Mesenteric fat pad (tissue), 1 donor: ENCODE measurements at regions not wholly inside any gene's neighbourhood (a gene's known extent, or its start where the extent isn't known, plus 50 kb on each side); places are given as distances from the start of the nearest gene placed in this dataset.
"Not testable (repeated sequence)": the region's sequence is repeated elsewhere in the genome, so short reads cannot be mapped to it uniquely, and the experiment has no call there.

Experiments
- DNase-seq: peaks from one replicate; pipeline ENCODE4 v3.0.0-alpha.2; 2020; ENCODE audit warnings: low spot score
- donor health status: DM: yes; HTN: yes; CAD: no.

GRCh38 chr18:71115261-71115660 lies 826.4 kb downstream of the SOCS6 start:
- no peak for DNase-seq

DNA sequence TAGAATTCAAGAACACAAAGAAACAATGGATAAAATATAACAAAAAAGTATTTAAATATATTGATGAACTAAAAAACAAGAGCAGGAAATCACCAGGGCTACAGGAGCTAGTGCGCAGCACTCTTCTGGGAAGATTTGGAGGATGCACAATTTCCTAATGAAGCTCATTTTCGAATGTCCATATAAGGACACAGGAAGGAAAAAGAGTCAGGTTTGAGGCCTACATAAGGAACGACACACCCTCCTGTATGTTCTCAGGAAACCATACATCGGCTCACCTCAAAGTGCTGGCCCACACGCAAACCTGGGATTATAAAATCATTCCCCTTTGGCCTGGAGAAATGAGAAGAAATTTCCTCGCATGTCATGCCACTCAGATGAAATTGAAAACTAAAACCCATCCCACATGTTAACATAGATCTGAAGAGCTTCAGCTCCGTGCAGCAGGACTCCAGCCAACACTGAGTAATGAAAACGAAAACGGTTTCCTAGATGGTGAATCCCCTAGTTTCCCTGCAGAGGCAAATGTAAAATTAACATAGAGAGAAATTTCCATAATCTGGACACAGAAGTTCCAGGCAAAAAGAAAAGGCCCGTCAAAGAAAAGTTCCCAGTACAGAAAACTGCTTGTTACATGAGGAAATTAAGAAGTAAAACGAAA lies 825.8 kb downstream of the SOCS6 start:
- DNase-seq: no peak

DNA sequence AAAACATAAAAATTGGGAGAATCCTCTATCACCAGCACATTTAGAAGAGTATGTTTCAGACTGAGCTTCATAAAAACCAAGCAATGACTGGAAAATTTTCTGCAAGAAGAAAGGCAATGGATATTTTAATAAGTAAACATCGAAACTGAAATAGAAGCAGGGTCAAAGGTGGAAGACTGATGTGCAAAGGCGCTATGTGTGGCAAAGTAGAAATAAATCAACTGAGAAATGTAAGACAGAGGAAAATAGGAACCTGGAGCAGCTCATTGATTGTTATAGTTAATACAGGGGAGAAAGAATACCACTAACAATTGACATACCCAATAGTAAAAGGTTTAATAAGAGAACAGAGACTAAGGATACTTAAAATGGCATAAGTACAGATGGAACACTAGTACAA lies 818.4 kb downstream of the SOCS6 start:
- no peak for DNase-seq

GRCh38 chr18:71106701-71107100 lies 817.9 kb downstream of the SOCS6 start:
- DNase-seq: no peak

GRCh38 chr18:71105994-71106546 lies 817.2 kb downstream of the SOCS6 start:
- DNase-seq: no peak

DNA sequence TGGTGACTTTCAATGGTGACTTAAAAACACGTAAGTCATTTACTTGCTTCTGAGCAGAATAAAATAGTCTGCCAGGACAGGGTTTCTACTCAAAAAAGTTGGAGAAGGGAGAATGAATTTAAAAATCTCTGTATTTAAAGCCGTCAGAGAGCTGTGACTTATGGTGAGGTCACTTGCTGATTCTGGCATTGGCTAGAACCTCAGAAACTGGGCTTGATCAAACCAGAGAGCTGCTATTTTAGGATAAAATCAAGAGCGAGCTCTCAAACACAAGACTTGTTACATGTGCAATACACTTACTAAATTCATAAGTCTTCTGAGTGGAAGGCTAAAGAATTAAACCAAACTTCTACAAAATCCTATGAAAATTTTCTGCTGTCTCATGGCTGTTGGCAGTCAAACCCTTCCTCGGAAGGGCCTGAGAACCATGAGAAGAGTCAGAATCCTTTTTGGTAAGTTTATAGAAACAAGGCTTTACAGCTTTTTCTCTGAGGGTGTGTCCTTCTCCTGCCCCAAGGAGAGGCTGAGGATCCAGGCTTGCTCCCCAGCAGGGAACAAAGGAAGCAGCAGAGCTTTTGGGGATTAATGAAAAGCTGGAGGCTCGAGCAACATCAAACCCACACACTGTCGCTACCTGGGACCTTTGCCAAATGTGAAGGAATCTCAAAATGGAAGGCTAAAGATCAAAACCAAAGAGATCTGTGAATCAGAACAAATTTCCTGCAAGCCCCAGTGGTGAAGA lies 816.4 kb downstream of the SOCS6 start:
- no peak for DNase-seq

- DNase-seq: no peak
These were observed 790.8 kb downstream of the SOCS6 start for GRCh38 chr18:71079606-71080005.

DNA sequence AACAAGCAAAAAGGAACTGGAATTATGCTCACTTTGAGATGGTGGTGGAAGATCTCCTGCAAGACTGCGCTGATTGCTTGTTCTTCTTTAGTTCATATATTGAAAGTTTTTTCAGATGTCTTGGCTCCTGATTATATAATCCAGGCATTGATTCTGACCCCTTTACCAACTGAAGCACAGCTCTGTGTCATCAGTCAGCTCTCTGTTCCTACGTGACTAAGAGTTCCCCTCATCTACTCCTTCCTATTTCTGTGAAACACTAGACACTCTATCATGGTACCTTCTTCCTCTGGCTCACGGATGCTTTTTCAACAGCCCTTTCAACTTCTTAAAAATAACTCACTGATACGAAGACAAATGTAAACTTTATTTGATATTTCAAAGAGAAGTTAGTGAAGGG lies 788.6 kb downstream of the SOCS6 start:
- no peak for DNase-seq

GRCh38 chr18:71075147-71075546 lies 786.3 kb downstream of the SOCS6 start:
- DNase-seq: no peak

DNA sequence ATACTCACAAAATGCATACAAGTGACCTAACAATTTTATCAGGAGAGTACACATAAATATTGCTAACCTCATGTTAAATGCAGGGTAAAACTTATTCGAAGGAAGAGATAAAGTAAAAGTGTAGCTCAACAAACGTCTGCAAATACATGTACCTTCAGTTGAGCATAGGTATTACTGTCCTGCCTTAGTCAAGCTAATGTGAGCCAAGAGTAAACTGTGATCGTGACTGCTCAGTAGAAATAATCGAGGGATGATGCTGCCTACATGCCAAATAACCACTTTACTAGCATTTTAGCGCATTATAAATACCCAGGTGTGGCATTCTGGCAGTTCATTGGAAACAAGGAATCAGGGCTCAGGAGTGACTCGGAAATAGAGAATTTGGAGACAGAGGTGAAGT lies 779.5 kb downstream of the SOCS6 start:
- no peak for DNase-seq

GRCh38 chr18:71049893-71050292 lies 761.0 kb downstream of the SOCS6 start:
- DNase-seq: no peak

GRCh38 chr18:71047882-71048281 lies 759.0 kb downstream of the SOCS6 start:
- no peak for DNase-seq

GRCh38 chr18:71045331-71046065 lies 756.7 kb downstream of the SOCS6 start:
- no peak for DNase-seq

- no peak for DNase-seq
These were observed 751.3 kb downstream of the SOCS6 start for GRCh38 chr18:71040161-71040560.

GRCh38 chr18:71038196-71038595 lies 749.4 kb downstream of the SOCS6 start:
- DNase-seq: no peak

- no peak for DNase-seq
These were observed 747.9 kb downstream of the SOCS6 start for GRCh38 chr18:71036783-71037182.

GRCh38 chr18:71031296-71032191 lies 742.7 kb downstream of the SOCS6 start:
- DNase-seq: not testable (repeated sequence)

DNA sequence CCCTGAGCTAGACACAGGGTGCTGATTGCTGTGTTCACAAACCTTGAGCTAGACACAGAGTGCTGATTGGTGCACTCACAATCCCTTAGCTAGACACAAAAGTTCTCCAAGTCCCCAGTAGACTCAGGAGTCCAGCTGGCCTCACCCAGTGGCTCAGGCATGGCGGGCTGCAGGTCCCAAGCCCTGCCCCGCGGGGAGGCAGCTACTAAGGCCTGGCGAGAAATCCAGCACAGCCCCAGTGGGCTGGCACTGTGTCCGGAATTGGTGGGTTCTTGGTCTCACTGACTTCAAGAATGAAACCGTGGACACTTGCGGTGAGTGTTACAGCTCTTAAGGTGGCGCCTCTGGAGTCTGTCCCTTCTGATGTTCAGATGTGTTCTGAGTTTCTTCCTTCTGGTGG lies 741.2 kb downstream of the SOCS6 start:
- DNase-seq: not testable (repeated sequence)

DNA sequence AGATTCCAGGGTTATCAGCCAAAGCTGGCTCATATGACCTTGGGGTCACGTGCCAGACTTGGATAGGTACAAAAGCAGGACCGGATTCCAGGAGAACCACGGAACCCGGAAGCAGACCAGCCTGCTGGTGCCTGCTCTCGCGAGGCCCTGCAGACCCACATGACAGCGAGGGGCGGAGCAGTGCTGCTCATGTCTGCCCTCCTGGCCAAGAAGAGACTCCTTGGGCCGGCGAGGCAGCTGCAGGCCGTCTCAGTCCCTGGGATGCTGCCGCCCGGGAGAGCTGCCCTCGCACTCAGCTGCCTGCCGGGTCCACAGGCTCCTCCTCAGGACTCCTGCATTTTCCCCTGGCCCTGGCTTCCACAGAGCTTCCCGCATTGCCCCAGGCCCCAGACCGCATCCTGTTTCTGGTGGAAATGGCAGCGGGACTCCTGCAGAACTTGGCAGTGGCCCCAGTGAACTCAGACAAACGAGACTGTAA lies 739.5 kb downstream of the SOCS6 start:
- DNase-seq: no peak

GRCh38 chr18:71027531-71027930 lies 738.7 kb downstream of the SOCS6 start:
- no peak for DNase-seq
